Stimulated activated CD8-positive, alpha-beta memory T cell treated with anti-CD3 and anti-CD28 coated beads, Interleukin-15, amount 100 ng/mL, for 1 hour (primary cell): ENCODE measurements at regions not wholly inside any gene's neighbourhood (a gene's known extent, or its start where the extent isn't known, plus 50 kb on each side); places are given as distances from the start of the nearest gene placed in this dataset.

Experiments
- DNase-seq: peaks from one replicate; pipeline ENCODE4 v3.0.0-alpha.2; 2020; ENCODE audit warnings: low read depth

DNA sequence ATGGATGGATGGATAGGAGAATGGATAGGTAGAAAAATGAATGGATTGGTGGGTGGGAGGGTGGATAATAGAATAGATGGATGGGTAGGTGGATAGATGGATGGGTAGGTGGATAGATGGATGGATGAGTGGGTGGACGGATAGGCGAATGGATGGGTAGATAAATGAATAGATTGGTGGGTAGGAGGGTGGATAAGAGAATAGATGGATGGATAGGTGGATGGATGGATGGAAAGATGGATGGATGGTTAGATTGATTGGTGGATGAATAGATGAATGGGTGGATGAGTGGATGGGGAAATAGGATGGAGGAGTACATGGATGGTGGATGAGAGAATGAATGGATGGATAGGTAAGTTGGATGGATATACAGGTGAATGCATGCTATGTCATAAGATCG is 110.5 kb downstream of the CEBPB start:
- DNase-seq = no peak

DNA sequence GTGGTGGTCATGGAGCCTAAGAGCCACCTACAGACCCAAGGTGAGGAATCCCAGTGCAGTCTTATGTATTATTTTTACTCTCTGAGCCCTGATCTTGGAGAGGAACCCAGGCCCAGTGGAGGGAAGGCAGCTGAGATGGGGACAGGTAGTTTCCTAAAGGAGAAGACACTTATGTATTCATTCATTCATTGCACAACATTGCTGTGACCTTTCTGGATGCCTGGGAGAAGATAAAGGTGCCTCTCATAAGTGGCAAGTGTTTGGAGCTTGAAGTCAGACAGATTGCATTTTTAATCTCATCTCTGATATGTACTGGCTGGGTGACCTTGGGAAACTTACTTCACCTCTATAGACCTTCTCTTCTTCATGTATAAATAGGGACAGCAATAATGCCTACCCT is 111.1 kb downstream of the CEBPB start:
- no peak for DNase-seq

GRCh38 chr20:50302341-50303057 is 111.9 kb downstream of the CEBPB start:
- no peak for DNase-seq

DNA sequence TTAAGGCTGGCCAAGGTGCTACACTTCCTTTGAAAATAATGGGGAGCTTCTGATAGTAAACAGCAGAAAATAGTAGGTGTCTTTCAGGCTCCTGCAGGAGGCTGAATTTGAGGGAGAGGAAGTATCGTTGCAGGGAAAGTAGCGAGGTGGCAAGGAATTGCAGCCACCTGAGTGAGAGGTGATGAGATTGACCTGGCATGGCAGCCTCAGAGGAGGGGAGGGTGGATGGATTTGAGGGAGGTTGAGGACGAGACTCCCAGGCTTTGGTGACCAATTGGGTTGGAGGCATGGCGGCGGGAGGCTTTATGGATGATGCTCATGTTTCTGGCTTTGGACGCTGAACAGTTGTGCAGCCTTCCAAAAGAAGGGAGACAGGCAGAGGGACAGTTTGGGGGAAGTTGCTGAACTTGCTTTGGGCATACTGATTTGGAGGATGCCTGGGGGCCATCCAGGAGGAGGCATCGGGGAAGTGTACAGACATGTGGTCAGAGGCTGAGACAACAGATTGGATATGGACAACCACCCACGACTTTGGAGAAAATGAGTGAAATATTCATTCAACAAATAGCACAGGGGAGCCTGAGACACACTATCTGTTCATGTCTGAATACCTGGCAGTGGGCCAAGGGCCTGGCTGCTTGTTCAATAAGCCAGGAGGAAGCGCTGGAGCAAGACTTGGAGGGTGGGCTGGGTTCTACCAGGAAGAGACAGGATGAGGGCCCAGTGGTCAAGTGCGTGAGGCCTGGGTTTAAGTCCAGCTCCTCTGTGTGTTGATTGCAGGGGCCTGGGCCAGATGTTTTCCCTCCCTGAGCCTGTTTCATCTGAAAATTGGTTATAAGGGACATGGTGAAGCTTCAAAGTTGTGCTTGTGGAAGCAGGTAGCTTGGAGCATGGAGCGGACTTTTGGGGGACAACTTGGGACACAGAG is 113.2 kb downstream of the CEBPB start:
- DNase-seq = no peak

- DNase-seq = no peak
Observed at GRCh38 chr20:50304501-50304856, 113.8 kb downstream of the CEBPB start.

- DNase-seq = no peak
Observed at GRCh38 chr20:50304923-50305635, 114.4 kb downstream of the CEBPB start.

GRCh38 chr20:50305636-50306477 is 115.2 kb downstream of the CEBPB start:
- DNase-seq = no peak

DNA sequence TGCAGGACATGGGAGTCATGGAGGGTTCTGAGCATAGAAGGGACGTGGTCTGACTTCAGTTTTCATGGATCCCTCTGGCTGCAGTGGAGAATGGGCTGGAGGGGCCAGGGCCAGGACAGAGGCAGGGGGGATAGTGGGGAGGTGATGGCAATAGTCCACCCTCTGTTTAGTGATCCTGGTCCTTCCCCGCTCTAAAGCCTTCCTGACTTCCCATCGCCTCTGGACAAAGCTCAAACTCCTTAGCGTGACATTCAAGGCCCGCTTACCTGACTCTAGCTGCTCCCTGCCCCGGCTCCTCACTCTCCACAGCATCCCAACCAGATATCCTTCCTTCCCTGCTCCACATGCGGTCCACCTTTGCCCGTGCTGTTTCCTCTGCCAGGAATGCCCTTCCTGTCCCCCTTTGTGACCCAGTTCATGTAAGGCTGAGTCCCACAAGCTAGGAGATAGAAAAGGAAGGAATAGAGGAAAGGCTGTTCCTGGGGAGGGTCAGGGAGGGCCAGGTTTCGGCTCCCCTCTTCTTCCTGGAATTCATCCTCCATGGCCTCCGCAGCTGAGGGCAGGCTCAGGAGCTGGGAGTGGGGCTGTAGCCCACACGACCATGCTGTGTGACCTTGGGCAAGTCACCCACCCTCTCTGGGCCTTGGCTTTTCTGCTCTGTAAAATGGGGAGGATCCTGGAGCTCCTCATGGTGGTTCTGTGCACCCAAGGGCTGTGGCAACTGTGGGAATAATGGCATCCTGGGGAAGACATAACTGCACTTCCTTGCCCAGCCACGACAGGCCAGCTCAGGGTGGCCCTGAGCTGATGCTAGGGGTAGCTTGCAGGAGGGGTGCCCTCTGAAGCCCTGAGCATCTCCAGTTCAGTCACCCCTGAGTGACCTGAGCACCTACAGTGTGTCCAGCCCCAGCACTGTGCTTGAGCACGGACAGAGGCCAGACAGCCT is 116.1 kb downstream of the CEBPB start:
- DNase-seq = no peak

DNA sequence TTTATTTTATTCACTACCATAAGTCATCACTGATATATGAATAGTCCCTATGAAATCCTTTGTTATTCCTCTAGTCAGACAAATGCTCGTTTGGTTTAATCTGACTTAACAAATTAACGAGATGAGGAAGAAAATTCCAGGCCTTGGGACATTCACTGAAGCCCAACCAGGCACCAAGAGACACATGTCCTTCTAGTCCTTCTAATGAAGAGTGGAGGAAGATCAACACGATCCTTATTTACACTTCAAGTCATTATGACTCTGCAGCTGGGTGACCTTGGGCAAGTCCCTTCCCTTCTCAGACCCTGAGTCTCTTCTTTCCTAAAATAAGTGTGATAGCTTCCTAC is 117.5 kb downstream of the CEBPB start:
- no peak for DNase-seq

GRCh38 chr20:50308513-50309279 is 118.1 kb downstream of the CEBPB start:
- no peak for DNase-seq

GRCh38 chr20:50309280-50309763 is 118.7 kb downstream of the CEBPB start:
- DNase-seq = no peak

DNA sequence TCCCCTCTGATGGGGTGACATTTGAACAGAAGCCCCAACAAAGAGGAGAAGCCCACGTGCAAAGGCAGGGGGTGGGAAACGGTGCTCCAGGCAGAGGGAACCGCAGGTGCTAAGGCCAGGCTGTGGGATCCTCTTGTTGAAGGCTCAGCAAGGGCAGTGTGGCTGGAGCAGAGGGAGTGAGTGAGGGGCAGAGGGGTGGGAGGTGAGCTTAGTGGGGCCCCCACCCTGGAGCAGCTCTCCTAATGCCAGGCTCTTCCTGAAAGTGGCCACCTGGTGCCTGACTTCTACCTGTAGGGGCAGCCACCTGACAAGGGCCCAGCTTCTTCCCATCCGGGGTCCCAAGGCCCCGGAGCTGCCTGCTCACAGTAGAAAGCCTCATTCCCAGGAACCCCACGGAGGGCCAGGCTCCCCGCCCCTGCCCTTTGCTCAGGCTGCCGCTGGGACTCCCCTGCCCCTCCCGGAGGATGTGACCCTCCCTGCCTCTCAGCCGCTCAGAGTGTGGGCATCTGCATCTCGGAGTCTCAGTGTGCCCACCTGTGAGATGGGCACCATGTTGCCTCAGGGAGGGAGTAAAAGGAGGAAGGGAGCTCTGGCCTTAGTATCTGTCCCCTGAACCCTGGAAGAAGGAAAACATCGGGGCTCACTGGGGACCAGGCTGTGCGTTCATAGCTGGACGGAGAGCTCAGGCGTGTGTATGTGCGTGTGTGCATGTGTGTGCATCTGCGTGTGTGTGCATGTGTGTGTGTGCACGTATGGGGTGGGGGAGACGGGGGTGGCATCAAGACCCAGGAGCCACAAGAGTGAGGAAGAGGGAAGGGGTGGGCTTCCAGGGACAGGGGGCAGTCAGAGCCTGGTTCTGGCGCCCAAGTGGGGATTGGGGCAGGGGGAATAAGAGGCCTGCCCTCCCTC is 119.4 kb downstream of the CEBPB start:
- no peak for DNase-seq

DNA sequence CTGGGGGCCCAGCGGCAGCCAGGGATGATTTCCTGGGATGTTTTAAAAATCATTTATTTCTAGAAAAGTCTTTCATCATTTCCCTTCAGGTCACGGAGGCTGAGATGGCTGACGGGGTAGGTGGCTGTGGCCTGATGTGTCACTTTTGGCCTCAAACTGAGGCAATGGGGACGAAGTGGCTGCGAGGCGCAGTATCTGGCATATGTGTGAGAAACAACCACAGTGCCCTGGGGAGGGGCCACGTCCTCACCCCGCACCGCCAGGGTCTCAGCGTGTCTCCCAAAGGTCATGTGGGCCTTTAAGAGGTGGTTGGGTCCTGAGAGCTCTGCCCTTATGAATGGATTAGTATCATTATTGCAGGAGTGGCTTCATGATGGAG is 120.0 kb downstream of the CEBPB start:
- DNase-seq = no peak

DNA sequence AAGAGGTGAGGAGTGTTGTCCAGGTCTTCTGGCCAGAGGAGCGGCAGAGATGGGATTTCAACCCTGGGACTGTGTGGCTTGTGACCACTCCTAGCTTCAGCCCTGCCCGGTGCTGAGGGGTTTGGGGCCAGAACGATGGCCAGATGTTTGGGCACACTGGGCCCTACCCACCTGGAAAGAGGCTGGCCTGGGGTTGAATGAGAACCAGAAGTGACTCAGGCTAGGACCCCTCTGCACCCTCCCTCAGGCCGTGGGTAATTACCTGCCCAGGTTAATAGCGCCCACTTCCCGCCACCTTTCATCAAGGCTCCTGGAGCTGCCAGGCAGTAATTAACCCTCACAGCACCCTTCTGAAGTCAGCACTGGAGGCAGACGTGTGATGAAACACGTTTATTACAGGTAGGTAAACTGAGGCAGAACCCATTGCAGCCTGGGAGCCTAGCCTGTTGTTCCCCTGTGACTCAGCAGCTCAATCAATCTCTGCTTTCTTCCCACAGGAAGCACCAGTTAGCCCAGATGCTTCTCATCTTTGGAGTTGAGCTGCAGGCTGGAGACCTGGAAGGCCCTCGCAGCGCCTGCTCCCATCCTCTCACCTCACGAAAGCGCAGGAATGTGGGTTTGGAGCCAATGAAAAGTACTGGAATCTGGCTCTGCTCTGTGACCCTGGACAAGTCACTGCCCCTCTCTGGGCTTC is 120.8 kb downstream of the CEBPB start:
- DNase-seq = no peak

DNA sequence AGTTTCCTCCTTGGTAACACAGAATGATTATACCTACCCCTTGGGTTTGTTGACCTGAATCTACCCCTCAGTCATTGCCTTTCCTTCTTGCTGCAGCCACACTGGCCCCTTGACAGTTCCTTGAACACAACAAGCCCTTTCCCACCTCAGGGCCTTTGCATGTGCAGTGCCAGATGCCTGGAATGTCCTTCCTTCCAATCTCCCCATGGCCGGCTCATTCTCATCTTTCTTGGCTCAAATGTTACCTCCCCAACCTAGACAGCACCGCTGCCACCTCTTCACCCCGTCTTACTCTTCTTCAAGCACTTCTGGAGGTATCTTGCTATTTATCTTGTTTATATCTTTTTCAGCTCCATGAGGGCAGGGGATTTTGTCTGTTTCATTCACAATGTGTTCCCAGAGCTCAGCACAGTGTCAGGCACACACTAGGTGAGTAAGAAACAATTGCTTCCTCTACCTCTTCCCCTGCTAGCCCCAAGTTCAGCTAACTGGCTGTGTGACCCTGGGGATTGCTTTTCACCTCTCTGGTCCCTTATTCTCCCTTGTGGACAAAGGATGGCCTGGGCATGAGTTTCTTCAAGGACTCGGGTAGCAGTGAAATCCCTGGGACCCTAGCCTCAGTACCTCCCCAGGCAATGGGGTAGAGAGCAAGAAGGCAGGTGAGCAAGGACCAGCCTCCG is 121.5 kb downstream of the CEBPB start:
- no peak for DNase-seq

- DNase-seq = no peak
Observed at GRCh38 chr20:50312682-50313521, 122.3 kb downstream of the CEBPB start.

GRCh38 chr20:50313522-50313820 is 122.8 kb downstream of the CEBPB start:
- DNase-seq = no peak
